Liver (tissue), 7 donors: ENCODE measurements at regions not wholly inside any gene's neighbourhood (a gene's known extent, or its start where the extent isn't known, plus 50 kb on each side); places are given as distances from the start of the nearest gene placed in this dataset.

Experiments
- DNase-seq: peaks from one replicate; pipeline ENCODE4 v3.0.0-alpha.2; 2017; ENCODE audit warnings: low spot score
- H3K27ac ChIP-seq, 2 donors: one replicate each; pipeline ENCODE4 v1.7.0; 2013; ENCODE audit warnings: inconsistent platforms in 2 of 2, low read length in 2 of 2, control low read depth in 1 of 2, low read depth in 1 of 2, mild to moderate bottlenecking in 1 of 2
- H3K27me3 ChIP-seq, 4 donors: one replicate each; pipeline versions ENCODE4 v1.6.1 to v1.7.0; 2013; ENCODE audit warnings: low read length in 3 of 4, inconsistent platforms in 1 of 4, mild to moderate bottlenecking in 1 of 4, moderate library complexity in 1 of 4; ENCODE audit not compliant: control insufficient read depth in 4 of 4, insufficient read depth in 4 of 4
- H3K36me3 ChIP-seq, 4 donors: one replicate each; pipeline versions ENCODE4 v1.6.1 to v1.7.0; 2013; ENCODE audit warnings: low read length in 3 of 4, mild to moderate bottlenecking in 3 of 4, low read depth in 1 of 4, moderate library complexity in 1 of 4; ENCODE audit not compliant: control insufficient read depth in 4 of 4, insufficient read depth in 3 of 4
- H3K4me1 ChIP-seq, 4 donors: one replicate each; pipeline versions ENCODE4 v1.6.1 to v1.7.0; 2013; ENCODE audit warnings: low read length in 3 of 4, mild to moderate bottlenecking in 3 of 4, moderate library complexity in 1 of 4; ENCODE audit not compliant: control insufficient read depth in 4 of 4, insufficient read depth in 4 of 4
- H3K4me3 ChIP-seq, 3 donors: one replicate each; pipeline versions ENCODE4 v1.6.1 to v1.7.0; 2013; ENCODE audit warnings: low read length in 3 of 3, control low read depth in 1 of 3, low read depth in 1 of 3, mild to moderate bottlenecking in 1 of 3
- H3K9ac ChIP-seq, 2 donors: one replicate each; pipeline ENCODE4 v1.7.0; 2013; ENCODE audit warnings: low read length in 2 of 2, mild to moderate bottlenecking in 2 of 2, moderate library complexity in 2 of 2, control low read depth in 1 of 2, low read depth in 1 of 2
- H3K9me3 ChIP-seq, 4 donors: one replicate each; pipeline versions ENCODE4 v1.6.1 to v1.7.0; 2013; ENCODE audit warnings: low read length in 3 of 4; ENCODE audit not compliant: control insufficient read depth in 4 of 4
- FOXA1 ChIP-seq: IDR thresholded peaks from 2 replicates; pipeline ENCODE4 v1.6.1; 2016; ENCODE audit warnings: antibody characterized with exemption
- FOXA2 ChIP-seq: IDR thresholded peaks from 2 replicates; pipeline ENCODE4 v1.6.1; 2016; ENCODE audit warnings: antibody characterized with exemption
- GABPA ChIP-seq, 2 donors: IDR thresholded peaks in 1 of 2; conservative IDR thresholded peaks in 1 of 2; 2 replicates each; pipeline ENCODE4 v1.6.1; 2016; ENCODE audit warnings: antibody characterized with exemption in 2 of 2, mild to moderate bottlenecking in 1 of 2, moderate library complexity in 1 of 2
- HNF4A ChIP-seq, 2 donors: conservative IDR thresholded peaks; 2 replicates each; pipeline ENCODE4 v1.6.1; 2016; ENCODE audit warnings: antibody characterized with exemption in 2 of 2, mild to moderate bottlenecking in 2 of 2
- HNF4G ChIP-seq: IDR thresholded peaks from 2 replicates; pipeline ENCODE4 v1.6.1; 2016; ENCODE audit warnings: antibody characterized with exemption
- JUND ChIP-seq, 2 donors: IDR thresholded peaks; 2 replicates each; pipeline ENCODE4 v1.6.1; 2016; ENCODE audit warnings: antibody characterized with exemption in 2 of 2
- NR2F2 ChIP-seq: IDR thresholded peaks from 2 replicates; pipeline ENCODE4 v1.6.1; 2016; ENCODE audit warnings: antibody characterized with exemption
- RAD21 ChIP-seq, 2 donors: IDR thresholded peaks; 2 replicates each; pipeline ENCODE4 v1.6.1; 2016; ENCODE audit warnings: antibody characterized with exemption in 2 of 2, mild to moderate bottlenecking in 2 of 2
- RXRA ChIP-seq, 2 donors: IDR thresholded peaks; 2 replicates each; pipeline ENCODE4 v1.6.1; 2017 to 2018; ENCODE audit warnings: antibody characterized with exemption in 2 of 2, mild to moderate bottlenecking in 1 of 2
- TAF1 ChIP-seq: conservative IDR thresholded peaks from 2 replicates; pipeline ENCODE4 v1.6.1; 2016; ENCODE audit warnings: antibody characterized with exemption, mild to moderate bottlenecking
- YY1 ChIP-seq: IDR thresholded peaks from 2 replicates; pipeline ENCODE4 v1.6.1; 2016; ENCODE audit warnings: antibody characterized with exemption, mild to moderate bottlenecking
- WGBS: extraction: QIAGEN DNeasy Blood & Tissue Kit; methylation state at CpG from one replicate; pipeline ENCODE4 v1.1.7; 2013; 5-methylcytosine and 5-hydroxymethylcytosine counted together
- TF ChIP-seq, protein P1 (sequence below): IDR thresholded peaks from 2 replicates; pipeline ENCODE4 v1.6.1; 2016; ENCODE audit warnings: antibody characterized with exemption
- TF ChIP-seq, protein P2 (sequence below): IDR thresholded peaks from 2 replicates; pipeline ENCODE4 v1.6.1; 2016; ENCODE audit warnings: antibody characterized with exemption
- TF ChIP-seq, protein P3 (sequence below): IDR thresholded peaks from 2 replicates; pipeline ENCODE4 v1.6.1; 2016; ENCODE audit warnings: antibody characterized with exemption
- TF ChIP-seq, protein P4 (sequence below): IDR thresholded peaks from 2 replicates; pipeline ENCODE4 v1.6.1; 2016; ENCODE audit warnings: antibody characterized with exemption, mild to moderate bottlenecking
- donor health status: healthy.
- donor health status: healthy.
- donor health status: healthy.
- donor health status: healthy.

DNA sequence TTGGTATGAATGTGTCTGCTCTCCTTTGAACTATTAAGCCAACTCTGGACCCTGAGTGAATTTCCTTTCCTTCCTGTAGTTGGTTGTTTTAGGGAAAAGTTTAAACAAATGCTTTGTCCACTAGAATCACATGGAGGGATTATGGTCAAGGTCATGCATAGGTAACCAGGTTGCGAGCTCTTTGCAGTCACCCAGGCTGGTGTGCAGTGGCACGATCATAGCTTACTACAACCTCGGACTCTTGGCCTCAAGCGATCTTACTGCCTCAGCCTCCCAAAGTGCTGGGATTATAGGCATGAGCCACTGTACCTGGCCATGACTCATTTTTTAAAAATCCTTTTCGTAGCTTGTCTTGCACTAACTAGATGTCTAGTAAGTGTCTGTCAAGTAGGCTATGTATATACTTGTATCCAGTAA lies 88.0 kb upstream of the SOX4 start:
- Histone ChIP-seq H3K27ac (no peak overlapping the region), H3K9me3 (no peaks in the 10 kb centered on the region), H3K27me3 (no peaks in the 10 kb centered on the region), H3K36me3 (no peaks in the 10 kb centered on the region), H3K4me3 (no peak overlapping the region), H3K9ac (no peak overlapping the region), H3K4me1 (no peaks in the 10 kb centered on the region)
- WGBS, result 86% methylated on average over 5 of the region's 5 CpGs
- TF ChIP-seq FOXA1 (no peak), FOXA2 (no peak), NR2F2 (no peak), YY1 (no peak), RXRA (IDR thresholded peaks at IDR 0.05) (no peak), HNF4G (no peak), HNF4A (conservative IDR thresholded peaks at IDR 0.05) (no peak)
- TF ChIP-seq, protein P1, sequence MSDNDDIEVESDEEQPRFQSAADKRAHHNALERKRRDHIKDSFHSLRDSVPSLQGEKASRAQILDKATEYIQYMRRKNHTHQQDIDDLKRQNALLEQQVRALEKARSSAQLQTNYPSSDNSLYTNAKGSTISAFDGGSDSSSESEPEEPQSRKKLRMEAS, result no peak
- TF ChIP-seq, protein P2, sequence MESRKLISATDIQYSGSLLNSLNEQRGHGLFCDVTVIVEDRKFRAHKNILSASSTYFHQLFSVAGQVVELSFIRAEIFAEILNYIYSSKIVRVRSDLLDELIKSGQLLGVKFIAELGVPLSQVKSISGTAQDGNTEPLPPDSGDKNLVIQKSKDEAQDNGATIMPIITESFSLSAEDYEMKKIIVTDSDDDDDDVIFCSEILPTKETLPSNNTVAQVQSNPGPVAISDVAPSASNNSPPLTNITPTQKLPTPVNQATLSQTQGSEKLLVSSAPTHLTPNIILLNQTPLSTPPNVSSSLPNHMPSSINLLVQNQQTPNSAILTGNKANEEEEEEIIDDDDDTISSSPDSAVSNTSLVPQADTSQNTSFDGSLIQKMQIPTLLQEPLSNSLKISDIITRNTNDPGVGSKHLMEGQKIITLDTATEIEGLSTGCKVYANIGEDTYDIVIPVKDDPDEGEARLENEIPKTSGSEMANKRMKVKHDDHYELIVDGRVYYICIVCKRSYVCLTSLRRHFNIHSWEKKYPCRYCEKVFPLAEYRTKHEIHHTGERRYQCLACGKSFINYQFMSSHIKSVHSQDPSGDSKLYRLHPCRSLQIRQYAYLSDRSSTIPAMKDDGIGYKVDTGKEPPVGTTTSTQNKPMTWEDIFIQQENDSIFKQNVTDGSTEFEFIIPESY, result no peak
- TF ChIP-seq, protein P3, sequence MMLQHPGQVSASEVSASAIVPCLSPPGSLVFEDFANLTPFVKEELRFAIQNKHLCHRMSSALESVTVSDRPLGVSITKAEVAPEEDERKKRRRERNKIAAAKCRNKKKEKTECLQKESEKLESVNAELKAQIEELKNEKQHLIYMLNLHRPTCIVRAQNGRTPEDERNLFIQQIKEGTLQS, result no peak
- DNase-seq, result no peak

DNA sequence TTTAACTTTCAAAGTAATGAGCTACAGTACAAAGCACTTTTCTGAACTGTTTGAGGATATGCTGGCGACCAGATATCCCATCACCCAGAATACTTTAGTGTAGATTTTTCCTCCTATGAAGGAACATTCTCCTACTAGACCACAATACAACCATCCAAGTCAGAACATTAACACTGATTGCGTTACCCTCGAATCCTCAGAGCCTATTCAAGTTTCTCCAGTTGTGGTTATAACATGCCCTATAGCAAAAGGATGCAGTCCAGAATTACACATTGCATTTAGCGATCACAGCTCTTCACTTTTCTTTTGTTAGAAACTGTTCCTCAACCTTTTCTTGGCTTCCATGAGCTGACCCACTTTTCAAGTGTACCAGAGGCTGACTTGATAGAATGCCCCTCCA lies 87.4 kb upstream of the SOX4 start:
- H3K9me3 ChIP-seq, result no peaks in the 10 kb centered on the region
- no peaks in the 10 kb centered on the region for H3K36me3 ChIP-seq
- H3K27me3 ChIP-seq, result no peaks in the 10 kb centered on the region
- no peak overlapping the region for H3K27ac ChIP-seq
- no peaks in the 10 kb centered on the region for H3K4me1 ChIP-seq
- no peak for DNase-seq
- H3K9ac ChIP-seq, result no peak overlapping the region
- TF ChIP-seq RAD21 (IDR thresholded peaks at IDR 0.05) (no peak), FOXA2 (no peak), TAF1 (no peak), FOXA1 (no peak), JUND (IDR thresholded peaks at IDR 0.05) (no peak), NR2F2 (no peak), RXRA (IDR thresholded peaks at IDR 0.05) (no peak), GABPA (IDR thresholded peaks at IDR 0.05 in 1 of 2, conservative IDR thresholded peaks at IDR 0.05 in 1 of 2) (no peak)
- TF ChIP-seq, protein P4, sequence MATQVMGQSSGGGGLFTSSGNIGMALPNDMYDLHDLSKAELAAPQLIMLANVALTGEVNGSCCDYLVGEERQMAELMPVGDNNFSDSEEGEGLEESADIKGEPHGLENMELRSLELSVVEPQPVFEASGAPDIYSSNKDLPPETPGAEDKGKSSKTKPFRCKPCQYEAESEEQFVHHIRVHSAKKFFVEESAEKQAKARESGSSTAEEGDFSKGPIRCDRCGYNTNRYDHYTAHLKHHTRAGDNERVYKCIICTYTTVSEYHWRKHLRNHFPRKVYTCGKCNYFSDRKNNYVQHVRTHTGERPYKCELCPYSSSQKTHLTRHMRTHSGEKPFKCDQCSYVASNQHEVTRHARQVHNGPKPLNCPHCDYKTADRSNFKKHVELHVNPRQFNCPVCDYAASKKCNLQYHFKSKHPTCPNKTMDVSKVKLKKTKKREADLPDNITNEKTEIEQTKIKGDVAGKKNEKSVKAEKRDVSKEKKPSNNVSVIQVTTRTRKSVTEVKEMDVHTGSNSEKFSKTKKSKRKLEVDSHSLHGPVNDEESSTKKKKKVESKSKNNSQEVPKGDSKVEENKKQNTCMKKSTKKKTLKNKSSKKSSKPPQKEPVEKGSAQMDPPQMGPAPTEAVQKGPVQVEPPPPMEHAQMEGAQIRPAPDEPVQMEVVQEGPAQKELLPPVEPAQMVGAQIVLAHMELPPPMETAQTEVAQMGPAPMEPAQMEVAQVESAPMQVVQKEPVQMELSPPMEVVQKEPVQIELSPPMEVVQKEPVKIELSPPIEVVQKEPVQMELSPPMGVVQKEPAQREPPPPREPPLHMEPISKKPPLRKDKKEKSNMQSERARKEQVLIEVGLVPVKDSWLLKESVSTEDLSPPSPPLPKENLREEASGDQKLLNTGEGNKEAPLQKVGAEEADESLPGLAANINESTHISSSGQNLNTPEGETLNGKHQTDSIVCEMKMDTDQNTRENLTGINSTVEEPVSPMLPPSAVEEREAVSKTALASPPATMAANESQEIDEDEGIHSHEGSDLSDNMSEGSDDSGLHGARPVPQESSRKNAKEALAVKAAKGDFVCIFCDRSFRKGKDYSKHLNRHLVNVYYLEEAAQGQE, result no peak
- TF ChIP-seq, protein P3, result no peak
- H3K4me3 ChIP-seq, result no peak overlapping the region
- 92% methylated on average over 4 of the region's 4 CpGs for WGBS
